ENCODE measurements at regions not wholly inside any gene's neighbourhood (a gene's known extent, or its start where the extent isn't known, plus 50 kb on each side); places are given as distances from the start of the nearest gene placed in this dataset.
"Not testable (repeated sequence)": the region's sequence is repeated elsewhere in the genome, so short reads cannot be mapped to it uniquely, and the experiment has no call there.

DNA sequence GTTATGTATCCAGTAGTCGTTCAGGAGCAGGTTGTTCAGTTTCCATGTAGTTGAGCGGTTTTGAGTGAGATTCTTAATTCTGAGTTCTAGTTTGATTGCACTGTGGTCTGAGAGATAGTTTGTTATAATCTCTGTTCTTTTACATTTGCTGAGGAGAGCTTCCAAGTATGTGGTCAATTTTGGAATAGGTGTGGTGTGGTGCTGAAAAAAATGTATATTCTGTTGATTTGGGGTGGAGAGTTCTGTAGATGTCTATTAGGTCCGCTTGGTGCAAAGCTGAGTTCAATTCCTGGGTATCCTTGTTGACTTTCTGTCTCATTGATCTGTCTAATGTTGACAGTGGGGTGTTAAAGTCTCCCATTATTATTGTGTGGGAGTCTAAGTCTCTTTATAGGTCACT lies 68.6 kb upstream of the IZUMO1R start:
- H4K20me1 ChIP-seq (replicated peaks in 1 of 2; ENCODE audit: control insufficient read depth in 1 of 2, insufficient read depth in 2 of 2, low read length in 2 of 2); H4K5ac ChIP-seq (ENCODE audit: insufficient read length, low read depth, low read length); H3K27ac ChIP-seq (ENCODE audit: low read depth, low read length); H3K4me2 ChIP-seq (ENCODE audit: insufficient read depth in 1 of 2, low read depth in 2 of 2, low read length in 2 of 2); H3K4me3 ChIP-seq (ENCODE audit: extremely low read depth in 1 of 4, insufficient read depth in 2 of 4, low read depth in 3 of 4, low read length in 4 of 4); H3K9ac ChIP-seq (replicated peaks in 1 of 4; ENCODE audit: extremely low read depth in 1 of 4, low read depth in 3 of 4, low read length in 3 of 4); DNase-seq (ENCODE audit: low read depth in 1 of 2, low spot score in 2 of 2); CTCF ChIA-PET (ENCODE audit: partially characterized antibody); H2BK12ac ChIP-seq (ENCODE audit: low read depth, low read length); H2BK20ac ChIP-seq (ENCODE audit: low read length); H2BK5ac ChIP-seq (ENCODE audit: low read depth, low read length); H3K23me2 ChIP-seq (ENCODE audit: low read depth, low read length); H4K91ac ChIP-seq (replicated peaks; ENCODE audit: insufficient read length, low read length); H3K79me1 ChIP-seq (ENCODE audit: low read depth, low read length); FAIRE-seq; H3K27me3 ChIP-seq (replicated peaks in 1 of 4; ENCODE audit: control insufficient read depth in 3 of 4, extremely low read depth in 1 of 4, insufficient read depth in 3 of 4, low read length in 3 of 4); H3K4ac ChIP-seq (replicated peaks; ENCODE audit: insufficient read length, low read depth, low read length); H3K9me3 ChIP-seq (ENCODE audit: insufficient read depth in 2 of 2, low read depth in 1 of 2, low read length in 1 of 2); H3K79me2 ChIP-seq (ENCODE audit: control insufficient read depth in 1 of 2, insufficient read depth in 2 of 2, low read length in 2 of 2); H3K56ac ChIP-seq (replicated peaks; ENCODE audit: insufficient read length, low read depth, low read length); H2BK120ac ChIP-seq (replicated peaks; ENCODE audit: low read depth, low read length); H2BK15ac ChIP-seq (ENCODE audit: low read length); H3K23ac ChIP-seq (ENCODE audit: insufficient read length); H3K4me1 ChIP-seq (replicated peaks in 1 of 4; ENCODE audit: control insufficient read depth in 3 of 4, insufficient read depth in 4 of 4, low read length in 3 of 4); H3K36me3 ChIP-seq (ENCODE audit: control insufficient read depth in 2 of 4, insufficient read depth in 4 of 4, low read length in 3 of 4); H3K14ac ChIP-seq (ENCODE audit: insufficient read length); H2AFZ ChIP-seq (ENCODE audit: low read length); H4K8ac ChIP-seq (ENCODE audit: extremely low read depth, insufficient read depth, low read length); H2AK5ac ChIP-seq (ENCODE audit: low read depth, low read length); POLR2A ChIA-PET (ENCODE audit: partially characterized antibody); H3K18ac ChIP-seq (ENCODE audit: extremely low read depth, low read length): not testable (repeated sequence)
- 77% methylated on average over 2 of the region's 3 CpGs; no CpG with 5 or more reads in 1 of the 2 experiments for WGBS, 2 experiments (ENCODE audit: extremely low coverage in 1 of 2, insufficient coverage in 1 of 2, insufficient read length in 1 of 2, insufficient replicate concordance in 2 of 2, low coverage in 1 of 2, low lambda C conversion rate in 2 of 2, missing lambda C conversion rate in 1 of 2)

DNA sequence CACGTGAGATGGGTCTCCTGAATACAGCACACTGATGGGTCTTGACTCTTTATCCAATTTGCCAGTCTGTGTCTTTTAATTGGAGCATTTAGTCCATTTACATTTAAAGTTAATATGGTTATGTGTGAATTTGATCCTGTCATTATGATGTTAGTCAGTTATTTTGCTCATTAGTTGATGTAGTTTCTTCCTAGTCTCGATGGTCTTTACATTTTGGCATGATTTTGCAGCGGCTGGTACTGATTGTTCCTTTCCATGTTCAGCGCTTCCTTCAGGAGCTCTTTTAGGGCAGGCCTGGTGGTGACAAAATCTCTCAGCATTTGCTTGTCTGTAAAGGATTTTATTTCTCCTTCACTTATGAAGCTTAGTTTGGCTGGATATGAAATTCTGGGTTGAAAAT lies 68.0 kb upstream of the IZUMO1R start:
- H3K9ac ChIP-seq (replicated peaks in 1 of 4; ENCODE audit: extremely low read depth in 1 of 4, low read depth in 3 of 4, low read length in 3 of 4); H3K23ac ChIP-seq (ENCODE audit: insufficient read length); H3K9me3 ChIP-seq (ENCODE audit: insufficient read depth in 2 of 2, low read depth in 1 of 2, low read length in 1 of 2); H4K91ac ChIP-seq (replicated peaks; ENCODE audit: insufficient read length, low read length); H2BK15ac ChIP-seq (ENCODE audit: low read length); H2BK20ac ChIP-seq (ENCODE audit: low read length); H2BK120ac ChIP-seq (replicated peaks; ENCODE audit: low read depth, low read length); H2BK12ac ChIP-seq (ENCODE audit: low read depth, low read length); DNase-seq (ENCODE audit: low read depth in 1 of 2, low spot score in 2 of 2); H3K14ac ChIP-seq (ENCODE audit: insufficient read length); H3K4me3 ChIP-seq (ENCODE audit: extremely low read depth in 1 of 4, insufficient read depth in 2 of 4, low read depth in 3 of 4, low read length in 4 of 4); H4K5ac ChIP-seq (ENCODE audit: insufficient read length, low read depth, low read length); FAIRE-seq; H3K79me1 ChIP-seq (ENCODE audit: low read depth, low read length); H3K56ac ChIP-seq (replicated peaks; ENCODE audit: insufficient read length, low read depth, low read length); H3K79me2 ChIP-seq (ENCODE audit: control insufficient read depth in 1 of 2, insufficient read depth in 2 of 2, low read length in 2 of 2); H3K18ac ChIP-seq (ENCODE audit: extremely low read depth, low read length); H2AFZ ChIP-seq (ENCODE audit: low read length); H4K8ac ChIP-seq (ENCODE audit: extremely low read depth, insufficient read depth, low read length); H3K4ac ChIP-seq (replicated peaks; ENCODE audit: insufficient read length, low read depth, low read length); H3K27ac ChIP-seq (ENCODE audit: low read depth, low read length); H3K27me3 ChIP-seq (replicated peaks in 1 of 4; ENCODE audit: control insufficient read depth in 3 of 4, extremely low read depth in 1 of 4, insufficient read depth in 3 of 4, low read length in 3 of 4); H4K20me1 ChIP-seq (replicated peaks in 1 of 2; ENCODE audit: control insufficient read depth in 1 of 2, insufficient read depth in 2 of 2, low read length in 2 of 2); H2AK5ac ChIP-seq (ENCODE audit: low read depth, low read length); H3K36me3 ChIP-seq (ENCODE audit: control insufficient read depth in 2 of 4, insufficient read depth in 4 of 4, low read length in 3 of 4); H3K23me2 ChIP-seq (ENCODE audit: low read depth, low read length); H2BK5ac ChIP-seq (ENCODE audit: low read depth, low read length); H3K4me1 ChIP-seq (replicated peaks in 1 of 4; ENCODE audit: control insufficient read depth in 3 of 4, insufficient read depth in 4 of 4, low read length in 3 of 4); H3K4me2 ChIP-seq (ENCODE audit: insufficient read depth in 1 of 2, low read depth in 2 of 2, low read length in 2 of 2): not testable (repeated sequence)
- WGBS, 2 experiments (ENCODE audit: extremely low coverage in 1 of 2, insufficient coverage in 1 of 2, insufficient read length in 1 of 2, insufficient replicate concordance in 2 of 2, low coverage in 1 of 2, low lambda C conversion rate in 2 of 2, missing lambda C conversion rate in 1 of 2): 90% methylated on average over 4 of the region's 4 CpGs; no CpG with 5 or more reads in 1 of the 2 experiments
- POLR2A ChIA-PET (ENCODE audit: partially characterized antibody): interaction anchor here (1.4 kb wide), 1 partner anchor 53 kb away, joined by 5 read pairs; no protein-coding TSS in a partner anchor
- CTCF ChIA-PET (ENCODE audit: partially characterized antibody): interaction anchor here (1.3 to 2.5 kb wide), 3 partner anchors 18 to 91 kb away, joined by 3 to 65 read pairs (median 3); no protein-coding TSS in a partner anchor
